Inflammatory macrophage treated with lipopolysaccharide for 4 hours (primary cell): ENCODE measurements at regions not wholly inside any gene's neighbourhood (a gene's known extent, or its start where the extent isn't known, plus 50 kb on each side); places are given as distances from the start of the nearest gene placed in this dataset.
"Not testable (repeated sequence)": the region's sequence is repeated elsewhere in the genome, so short reads cannot be mapped to it uniquely, and the experiment has no call there.

Experiments used
- DNase-seq: peaks from one replicate; pipeline ENCODE4 v3.0.0-alpha.2; 2020

DNA sequence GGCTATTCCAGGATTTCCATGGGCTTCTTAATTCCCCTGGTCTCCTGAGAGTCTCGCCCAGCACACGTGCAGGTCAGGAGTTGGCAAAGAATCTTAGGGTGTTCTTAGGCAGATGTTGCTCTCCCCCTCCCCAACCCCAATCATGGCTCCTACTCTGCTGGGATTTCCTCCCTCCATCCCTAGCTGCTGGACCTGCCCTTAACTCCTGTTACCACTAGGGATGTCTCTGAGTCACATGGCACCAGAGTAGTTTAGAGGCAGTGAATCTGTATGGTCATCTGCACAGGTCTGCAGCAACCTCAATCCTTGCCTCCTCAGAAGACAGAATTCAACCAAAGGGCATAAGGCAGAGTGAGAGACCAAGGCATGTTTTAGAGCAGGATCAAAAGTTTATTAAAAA, 51.8 kb upstream of the CHST3 start:
- DNase-seq: no peak

GRCh38 chr10:71911296-71911953, 52.8 kb upstream of the CHST3 start:
- DNase-seq: peak; percentile 23

DNA sequence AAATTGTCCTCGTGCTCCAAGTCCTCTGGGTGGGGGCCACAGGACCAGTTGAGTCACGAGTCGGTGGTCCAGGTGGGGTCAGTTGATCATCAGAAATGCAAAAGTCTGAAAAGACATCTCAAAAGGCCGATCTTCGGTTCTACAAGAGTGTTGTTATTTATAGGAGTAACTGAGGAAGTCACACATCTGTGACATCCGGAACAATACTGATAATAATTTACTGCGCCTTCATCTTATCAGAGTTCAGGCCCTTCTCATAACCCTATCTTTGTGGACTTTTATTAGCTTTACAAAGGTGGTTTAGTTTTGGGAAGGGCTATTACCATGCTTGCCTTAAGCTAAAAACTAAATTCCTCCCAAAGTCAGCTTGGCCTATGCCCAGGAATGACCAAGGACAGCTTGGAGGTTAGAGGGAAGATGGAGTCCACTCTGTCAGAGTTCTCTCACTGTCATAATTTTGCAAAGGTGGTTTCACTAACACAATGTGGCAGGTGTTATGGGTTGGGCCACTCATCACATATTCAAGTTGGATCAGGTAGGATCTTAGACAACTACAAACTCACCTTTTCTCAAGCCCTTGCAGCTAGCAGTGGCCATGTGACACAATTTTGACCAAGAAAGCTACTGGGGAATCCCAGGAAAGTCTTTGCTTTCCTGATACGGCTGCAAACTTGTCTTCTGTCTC, 54.7 kb upstream of the CHST3 start:
- DNase-seq: no peak

GRCh38 chr10:71908998-71909397, 55.2 kb upstream of the CHST3 start:
- no peak for DNase-seq

GRCh38 chr10:71905164-71905563, 54.1 kb upstream of the PSAP start:
- DNase-seq: no peak

DNA sequence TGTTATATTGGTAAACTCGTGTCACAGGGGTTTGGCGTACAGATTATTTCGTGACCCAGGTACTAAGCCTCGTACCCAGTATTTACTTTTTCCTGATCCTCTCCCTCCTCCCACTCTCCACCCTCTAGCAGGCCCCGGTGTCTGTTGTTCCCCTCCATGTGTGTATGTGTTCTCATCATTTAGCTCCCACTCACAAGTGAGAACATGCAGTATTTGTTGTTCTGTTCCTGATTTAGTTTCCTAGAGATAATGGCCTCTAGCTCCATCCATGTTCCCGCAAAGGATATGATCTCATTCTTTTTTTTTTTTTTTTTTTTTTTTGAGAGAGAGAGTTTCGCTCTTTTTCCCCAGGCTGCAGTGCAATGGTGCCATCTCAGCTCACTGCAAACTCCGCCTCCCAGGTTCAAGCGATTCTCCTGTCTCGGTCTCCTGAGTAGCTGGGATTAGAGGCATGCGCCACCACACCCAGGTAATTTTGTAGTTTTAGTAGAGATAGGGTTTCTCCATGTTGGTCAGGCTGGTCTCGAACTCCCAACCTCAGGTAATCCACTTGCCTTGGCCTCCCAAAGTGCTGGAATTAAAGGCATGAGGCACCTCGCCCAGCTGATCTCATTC, 52.7 kb upstream of the PSAP start:
- DNase-seq: not testable (repeated sequence)

DNA sequence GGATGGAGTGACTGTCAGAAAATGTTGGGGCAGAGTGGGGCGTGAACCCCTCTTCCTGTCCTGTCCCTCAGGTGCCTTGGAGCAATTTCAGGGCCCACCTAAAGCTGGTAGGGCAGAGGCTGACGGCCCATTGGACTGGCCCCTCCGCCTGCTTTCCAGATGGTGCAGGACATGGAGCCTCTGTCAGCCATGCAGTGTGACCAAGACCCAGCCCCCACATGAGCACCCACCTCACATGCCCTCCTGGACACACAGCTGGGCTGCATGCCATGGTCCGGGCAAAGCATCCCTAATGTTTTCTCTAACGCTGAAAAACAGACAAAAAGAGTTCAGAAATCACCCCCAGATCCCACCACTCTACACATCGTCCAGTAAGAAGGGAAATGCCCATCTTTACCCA, 51.3 kb upstream of the PSAP start:
- no peak for DNase-seq
